Hepatocyte (in vitro differentiated cells): ENCODE measurements at regions not wholly inside any gene's neighbourhood (a gene's known extent, or its start where the extent isn't known, plus 50 kb on each side); places are given as distances from the start of the nearest gene placed in this dataset.

ENCODE experiments used
- DNase-seq: peaks from one replicate; pipeline ENCODE4 v3.0.0-alpha.2; 2016; ENCODE audit warnings: low spot score
- H2AFZ ChIP-seq: fragments of 200-600 bp; sonication (generic); 2 replicates; pipeline ENCODE4 v1.6.0; 2016; ENCODE audit warnings: antibody characterized with exemption, mild to moderate bottlenecking
- H3K27ac ChIP-seq: fragments of 200-600 bp; sonication (generic); 2 replicates; pipeline ENCODE4 v1.5.1; 2016; ENCODE audit warnings: mild to moderate bottlenecking
- H3K27me3 ChIP-seq: fragments of 200-600 bp; sonication (generic); 2 replicates; pipeline ENCODE4 v1.6.1; 2016
- H3K36me3 ChIP-seq: fragments of 200-600 bp; sonication (generic); replicated peaks from 2 replicates; pipeline ENCODE4 v1.5.1; 2016; ENCODE audit warnings: low read depth; ENCODE audit not compliant: insufficient read depth
- H3K4me1 ChIP-seq: fragments of 200-600 bp; sonication (generic); 2 replicates; pipeline ENCODE4 v1.5.1; 2016; ENCODE audit warnings: mild to moderate bottlenecking, moderate library complexity; ENCODE audit not compliant: insufficient read depth
- H3K4me2 ChIP-seq: fragments of 200-600 bp; sonication (generic); 2 replicates; pipeline ENCODE4 v1.6.0; 2016
- H3K4me3 ChIP-seq: fragments of 200-600 bp; sonication (generic); 2 replicates; pipeline ENCODE4 v1.5.1; 2016; ENCODE audit warnings: mild to moderate bottlenecking
- H3K79me2 ChIP-seq: fragments of 200-600 bp; sonication (generic); 2 replicates; pipeline ENCODE4 v1.6.0; 2017; ENCODE audit warnings: mild to moderate bottlenecking
- H3K9me2 ChIP-seq: fragments of 200-600 bp; sonication (generic); replicated peaks from 2 replicates; pipeline ENCODE4 v1.6.0; 2017; ENCODE audit warnings: mild to moderate bottlenecking; ENCODE audit not compliant: insufficient read depth
- H3K9me3 ChIP-seq: fragments of 200-600 bp; sonication (generic); 2 replicates; pipeline ENCODE4 v1.5.1; 2016; ENCODE audit warnings: low read depth, mild to moderate bottlenecking
- H4K20me1 ChIP-seq: fragments of 200-600 bp; sonication (generic); 2 replicates; pipeline ENCODE4 v1.6.0; 2016; ENCODE audit warnings: mild to moderate bottlenecking; ENCODE audit not compliant: insufficient read depth, poor library complexity, severe bottlenecking
- CTCF ChIP-seq: fragments of 200-600 bp; sonication (generic); IDR thresholded peaks from 2 replicates; pipeline ENCODE4 v1.5.1; 2016; ENCODE audit warnings: antibody characterized with exemption, mild to moderate bottlenecking; ENCODE audit not compliant: poor library complexity
- EZH2 ChIP-seq: fragments of 200-600 bp; sonication (generic); IDR thresholded peaks from 2 replicates; pipeline ENCODE4 v1.6.1; 2016; ENCODE audit warnings: antibody characterized with exemption, mild to moderate bottlenecking, borderline replicate concordance
- EZH2phosphoT487 ChIP-seq: fragments of 200-600 bp; sonication (generic); IDR thresholded peaks from one replicate; pipeline ENCODE4 v1.6.1; 2018; ENCODE audit warnings: antibody characterized with exemption, mild to moderate bottlenecking, low read depth, moderate library complexity; ENCODE audit not compliant: unreplicated experiment, severe bottlenecking
- WGBS: methylation state at CpG from one replicate; pipeline ENCODE4 v1.1.6; 2016; ENCODE audit warnings: low lambda C conversion rate; ENCODE audit errors: missing lambda C conversion rate; 5-methylcytosine and 5-hydroxymethylcytosine counted together

- H3K4me2 ChIP-seq: no peak overlapping the region
Measured at GRCh38 chr4:155434366-155434765, 57.6 kb upstream of the MAP9 start.

GRCh38 chr4:155433636-155434360 is 57.0 kb upstream of the MAP9 start:
- Histone ChIP-seq H4K20me1 (no peaks in the 10 kb centered on the region), H3K4me2 (no peak overlapping the region), H3K4me3 (no peak overlapping the region), H3K9me2 (no peaks in the 10 kb centered on the region), H3K79me2 (no peaks in the 10 kb centered on the region), H3K9me3 (no peaks in the 10 kb centered on the region), H3K27ac (no peak overlapping the region), H3K4me1 (peaks cover 6% of the 10 kb centered on the region), H3K36me3 (no peaks in the 10 kb centered on the region), H2AFZ (no peak overlapping the region), H3K27me3 (no peaks in the 10 kb centered on the region)
- DNase-seq: no peak
- 84% methylated on average over 2 of the region's 2 CpGs for WGBS
- TF ChIP-seq EZH2phosphoT487: no peak
- no peak for TF ChIP-seq CTCF
- TF ChIP-seq EZH2: no peak

More at GRCh38 chr4:155434366-155434765, 57.6 kb upstream of the MAP9 start:
- 93% methylated on average over 1 of the region's 1 CpG for WGBS
- Histone ChIP-seq H3K9me2 (no peaks in the 10 kb centered on the region), H3K4me1 (peaks cover 6% of the 10 kb centered on the region), H3K4me3 (no peak overlapping the region), H3K9me3 (no peaks in the 10 kb centered on the region), H3K36me3 (no peaks in the 10 kb centered on the region), H3K27me3 (no peaks in the 10 kb centered on the region), H3K79me2 (no peaks in the 10 kb centered on the region), H4K20me1 (no peaks in the 10 kb centered on the region), H3K27ac (no peak overlapping the region), H2AFZ (no peak overlapping the region)
- DNase-seq: no peak
- TF ChIP-seq EZH2phosphoT487 (no peak), EZH2 (no peak)

- no peaks in the 10 kb centered on the region for H3K36me3 ChIP-seq
- no peaks in the 10 kb centered on the region for H3K79me2 ChIP-seq
- no peak overlapping the region for H3K4me2 ChIP-seq
- H2AFZ ChIP-seq: no peak overlapping the region
- H3K9me3 ChIP-seq: no peaks in the 10 kb centered on the region
- no peak overlapping the region for H3K4me3 ChIP-seq
- H3K9me2 ChIP-seq: no peaks in the 10 kb centered on the region
- peaks cover 6% of the 10 kb centered on the region for H3K4me1 ChIP-seq
- TF ChIP-seq EZH2phosphoT487: no peak
- TF ChIP-seq EZH2: no peak
- TF ChIP-seq CTCF: no peak
- no peaks in the 10 kb centered on the region for H4K20me1 ChIP-seq
- no peak overlapping the region for H3K27ac ChIP-seq
- 47% methylated on average over 2 of the region's 2 CpGs for WGBS
- H3K27me3 ChIP-seq: no peaks in the 10 kb centered on the region
- no peak for DNase-seq
Measured at GRCh38 chr4:155430895-155431795, 54.4 kb upstream of the MAP9 start.

- Histone ChIP-seq H3K36me3 (no peaks in the 10 kb centered on the region), H4K20me1 (no peaks in the 10 kb centered on the region), H3K9me2 (no peaks in the 10 kb centered on the region), H3K27ac (no peak overlapping the region), H3K79me2 (no peaks in the 10 kb centered on the region), H3K4me1 (peaks cover 6% of the 10 kb centered on the region), H3K9me3 (no peaks in the 10 kb centered on the region), H2AFZ (no peak overlapping the region), H3K27me3 (no peaks in the 10 kb centered on the region), H3K4me2 (no peak overlapping the region), H3K4me3 (no peak overlapping the region)
- no peak for DNase-seq
- TF ChIP-seq CTCF: no peak
- TF ChIP-seq EZH2phosphoT487: no peak
- no peak for TF ChIP-seq EZH2
Measured at GRCh38 chr4:155428128-155428527, 51.4 kb upstream of the MAP9 start.
